ENCODE measurements at regions not wholly inside any gene's neighbourhood (a gene's known extent, or its start where the extent isn't known, plus 50 kb on each side); places are given as distances from the start of the nearest gene placed in this dataset.

DNA sequence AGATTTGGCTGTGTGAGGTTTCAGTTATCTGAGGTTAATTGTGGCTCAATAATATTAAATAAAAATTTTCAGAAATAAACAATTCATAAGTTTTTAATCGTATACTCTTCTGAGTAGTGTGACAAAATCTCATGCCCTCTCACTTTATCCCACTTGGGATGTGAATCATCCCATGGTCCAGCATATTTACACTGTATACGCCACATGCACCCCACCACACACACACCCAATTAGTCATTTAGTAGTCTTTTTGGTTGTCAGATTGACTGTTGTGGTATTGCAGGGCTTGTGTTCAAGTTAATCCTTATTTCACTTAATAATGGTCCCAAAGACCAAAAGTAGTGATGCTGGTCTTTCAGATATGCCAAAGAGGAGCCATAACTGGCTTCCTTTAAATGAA lies 66.4 kb upstream of the PCDH9 start:
- Histone ChIP-seq H3K4me1 (ENCODE audit: low read depth, poor library complexity, severe bottlenecking) (no peaks in the 10 kb centered on the region), H4K20me1 (ENCODE audit: insufficient read depth) (no peaks in the 10 kb centered on the region), H3K4me3 (IDR thresholded peaks at IDR 0.05; ENCODE audit: insufficient read depth, low read depth, low read length) (no peak overlapping the region), H3K27me3 (ENCODE audit: insufficient read depth, low read depth) (no peaks in the 10 kb centered on the region), H3K36me3 (ENCODE audit: insufficient read depth) (no peaks in the 10 kb centered on the region), H3K9ac (no peak overlapping the region), H2AFZ (ENCODE audit: low read depth) (no peak overlapping the region), H3K27ac (no peak overlapping the region), H3K4me2 (no peak overlapping the region), H3K79me2 (ENCODE audit: insufficient read depth, low read depth) (no peaks in the 10 kb centered on the region)
- TF ChIP-seq CTCF (conservative IDR thresholded peaks at IDR 0.05; ENCODE audit: low read depth, low read length), result no peak

- H3K4me3 ChIP-seq (IDR thresholded peaks at IDR 0.05; ENCODE audit: insufficient read depth, low read depth, low read length), result no peak overlapping the region
- H3K36me3 ChIP-seq (ENCODE audit: insufficient read depth), result no peaks in the 10 kb centered on the region
- no peak overlapping the region for H3K9ac ChIP-seq
- no peak overlapping the region for H2AFZ ChIP-seq (ENCODE audit: low read depth)
- H3K4me1 ChIP-seq (ENCODE audit: low read depth, poor library complexity, severe bottlenecking), result no peaks in the 10 kb centered on the region
- H3K27ac ChIP-seq, result no peak overlapping the region
- no peak overlapping the region for H3K4me2 ChIP-seq
- H3K79me2 ChIP-seq (ENCODE audit: insufficient read depth, low read depth), result no peaks in the 10 kb centered on the region
- no peak for TF ChIP-seq CTCF (conservative IDR thresholded peaks at IDR 0.05; ENCODE audit: low read depth, low read length)
- no peaks in the 10 kb centered on the region for H3K27me3 ChIP-seq (ENCODE audit: insufficient read depth, low read depth)
- no peaks in the 10 kb centered on the region for H4K20me1 ChIP-seq (ENCODE audit: insufficient read depth)
These were observed 62.8 kb upstream of the PCDH9 start for GRCh38 chr13:67292886-67293285.

DNA sequence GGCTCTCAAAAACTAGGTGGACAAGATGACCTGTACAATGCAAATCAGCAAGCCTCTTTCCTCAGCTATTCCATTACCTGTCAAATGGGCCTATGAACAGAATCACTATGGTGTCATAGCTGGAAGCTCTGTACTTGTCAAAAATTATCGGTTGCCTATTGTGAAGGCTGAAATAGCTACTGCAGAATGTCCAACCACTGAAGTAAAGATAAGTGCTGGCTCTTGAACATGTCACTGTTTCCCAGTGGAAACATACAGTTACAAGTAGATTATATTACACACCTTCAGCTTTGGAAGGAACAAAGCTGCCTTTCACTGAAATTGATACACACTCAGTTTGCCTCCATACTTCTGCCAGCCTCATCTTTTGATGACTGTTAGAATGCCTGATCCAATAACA lies 55.5 kb upstream of the PCDH9 start:
- Histone ChIP-seq H4K20me1 (ENCODE audit: insufficient read depth) (no peaks in the 10 kb centered on the region), H3K79me2 (ENCODE audit: insufficient read depth, low read depth) (no peaks in the 10 kb centered on the region), H3K27me3 (ENCODE audit: insufficient read depth, low read depth) (no peaks in the 10 kb centered on the region), H2AFZ (ENCODE audit: low read depth) (no peak overlapping the region), H3K4me3 (IDR thresholded peaks at IDR 0.05; ENCODE audit: insufficient read depth, low read depth, low read length) (no peak overlapping the region), H3K36me3 (ENCODE audit: insufficient read depth) (no peaks in the 10 kb centered on the region), H3K4me2 (no peak overlapping the region), H3K4me1 (ENCODE audit: low read depth, poor library complexity, severe bottlenecking) (no peaks in the 10 kb centered on the region), H3K27ac (no peak overlapping the region), H3K9ac (no peak overlapping the region)
- no peak for TF ChIP-seq CTCF (conservative IDR thresholded peaks at IDR 0.05; ENCODE audit: low read depth, low read length)

DNA sequence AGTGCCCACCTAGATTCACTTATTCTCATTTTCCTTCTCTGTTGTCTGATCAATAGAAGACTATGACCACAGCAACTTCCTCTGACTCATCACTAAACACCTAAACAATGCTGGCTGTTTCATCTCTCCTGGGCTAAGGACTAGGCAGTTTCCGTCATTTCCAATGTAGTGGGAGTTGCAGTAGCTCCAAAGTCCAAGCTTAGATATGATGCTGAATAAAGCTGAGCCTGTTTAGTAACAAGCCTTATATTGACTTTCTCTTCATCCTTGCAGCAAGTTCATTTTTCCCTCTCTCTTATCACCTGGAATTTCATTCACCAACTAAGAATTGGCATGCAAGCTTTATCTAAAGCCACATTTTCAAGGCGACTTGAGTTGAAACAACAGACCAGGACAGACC lies 53.5 kb upstream of the PCDH9 start:
- Histone ChIP-seq H3K27ac (no peak overlapping the region), H3K4me2 (no peak overlapping the region), H3K4me1 (ENCODE audit: low read depth, poor library complexity, severe bottlenecking) (no peaks in the 10 kb centered on the region), H3K4me3 (IDR thresholded peaks at IDR 0.05; ENCODE audit: insufficient read depth, low read depth, low read length) (no peak overlapping the region), H3K9ac (no peak overlapping the region), H4K20me1 (ENCODE audit: insufficient read depth) (no peaks in the 10 kb centered on the region), H2AFZ (ENCODE audit: low read depth) (no peak overlapping the region), H3K36me3 (ENCODE audit: insufficient read depth) (no peaks in the 10 kb centered on the region), H3K27me3 (ENCODE audit: insufficient read depth, low read depth) (no peaks in the 10 kb centered on the region), H3K79me2 (ENCODE audit: insufficient read depth, low read depth) (no peaks in the 10 kb centered on the region)
- no peak for TF ChIP-seq CTCF (conservative IDR thresholded peaks at IDR 0.05; ENCODE audit: low read depth, low read length)

DNA sequence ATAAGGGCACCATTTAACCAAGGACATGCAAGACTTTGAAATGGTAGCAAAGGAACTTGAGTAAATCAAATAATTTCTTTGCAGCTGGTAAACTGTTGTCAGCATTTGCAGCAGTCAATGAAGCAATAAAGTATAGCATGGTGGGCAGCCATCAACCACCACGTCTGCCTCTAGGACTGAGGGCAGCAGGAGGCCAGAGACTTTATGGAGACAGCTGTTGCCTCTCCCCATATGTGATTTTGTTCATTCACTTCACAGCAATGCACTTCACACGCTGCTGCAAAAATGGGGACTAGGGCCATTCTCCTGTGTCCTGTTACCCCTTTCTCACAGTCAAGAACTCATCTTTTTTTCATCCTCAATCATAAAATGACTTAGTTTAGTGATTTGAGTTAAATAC lies 51.3 kb upstream of the PCDH9 start:
- no peaks in the 10 kb centered on the region for H3K27me3 ChIP-seq (ENCODE audit: insufficient read depth, low read depth)
- no peak overlapping the region for H3K9ac ChIP-seq
- TF ChIP-seq CTCF (conservative IDR thresholded peaks at IDR 0.05; ENCODE audit: low read depth, low read length), result no peak
- no peak overlapping the region for H3K4me2 ChIP-seq
- no peaks in the 10 kb centered on the region for H3K36me3 ChIP-seq (ENCODE audit: insufficient read depth)
- H3K79me2 ChIP-seq (ENCODE audit: insufficient read depth, low read depth), result no peaks in the 10 kb centered on the region
- H3K4me1 ChIP-seq (ENCODE audit: low read depth, poor library complexity, severe bottlenecking), result no peaks in the 10 kb centered on the region
- no peak overlapping the region for H2AFZ ChIP-seq (ENCODE audit: low read depth)
- no peak overlapping the region for H3K4me3 ChIP-seq (IDR thresholded peaks at IDR 0.05; ENCODE audit: insufficient read depth, low read depth, low read length)
- no peaks in the 10 kb centered on the region for H4K20me1 ChIP-seq (ENCODE audit: insufficient read depth)
- no peak overlapping the region for H3K27ac ChIP-seq
